T-cell (primary cell): ENCODE measurements at regions not wholly inside any gene's neighbourhood (a gene's known extent, or its start where the extent isn't known, plus 50 kb on each side); places are given as distances from the start of the nearest gene placed in this dataset.

Experiments
- ATAC-seq, 4 experiments: fragments of 200-7000 bp in 3 of 4; fragments of 150-1000 bp in 1 of 4; cut with Tn5 transposase; replicated peaks in 1 of 4; 1 replicate in 3 of 4; 2 replicates in 1 of 4; pipeline ENCODE4 v1.10.0; 2021; ENCODE audit warnings: moderate library complexity in 3 of 4, mild to moderate bottlenecking in 2 of 4, moderate number of reproducible peaks in 1 of 4
- CTCF ChIA-PET, 2 donors: fragments of 300-600 bp; sonication (Branson Sonifier 250); formaldehyde crosslinking; loops; one replicate each; lab custom pipeline; 2022; ENCODE audit warnings: antibody characterized with exemption in 2 of 2; lab: Charles Lee
- POLR2A ChIA-PET, 2 donors: fragments of 300-600 bp; sonication (Branson Sonifier 250); formaldehyde crosslinking; loops; one replicate each; lab custom pipeline; 2022; ENCODE audit warnings: antibody characterized with exemption in 2 of 2; lab: Charles Lee
- DNase-seq, 35 experiments: peaks; one replicate each; pipeline versions ENCODE4 v3.0.0 to v3.0.0-alpha.2; 2013 to 2023
- H3K27ac ChIP-seq: one replicate; pipeline ENCODE4 v1.5.1; 2013; ENCODE audit warnings: low read length
- H3K27me3 ChIP-seq, 2 experiments: replicated peaks in 1 of 2; 1 replicate in 1 of 2; 2 replicates in 1 of 2; pipeline versions ENCODE4 v1.6.1 to v1.7.0; 2013; ENCODE audit warnings: low read length in 1 of 2, mixed read lengths in 1 of 2; ENCODE audit not compliant: control insufficient read depth in 2 of 2, insufficient read depth in 2 of 2; ENCODE audit errors: extremely low read depth in 1 of 2
- H3K36me3 ChIP-seq, 2 donors: 1 replicate in 1 of 2; 2 replicates in 1 of 2; pipeline versions ENCODE4 v1.6.1 to v1.7.0; 2013; ENCODE audit warnings: low read length in 1 of 2; ENCODE audit not compliant: control insufficient read depth in 2 of 2, insufficient read depth in 1 of 2; ENCODE audit errors: extremely low read depth in 1 of 2
- H3K4me1 ChIP-seq, 2 experiments: 1 replicate in 1 of 2; 2 replicates in 1 of 2; pipeline versions ENCODE4 v1.6.1 to v1.7.0; 2013; ENCODE audit warnings: low read length in 2 of 2, mixed read lengths in 1 of 2; ENCODE audit not compliant: insufficient read depth in 2 of 2, control insufficient read depth in 1 of 2; ENCODE audit errors: extremely low read depth in 1 of 2
- H3K4me3 ChIP-seq, 2 donors: 1 replicate in 1 of 2; 2 replicates in 1 of 2; pipeline versions ENCODE4 v1.5.1 to v1.7.0; 2013; ENCODE audit warnings: mild to moderate bottlenecking in 2 of 2, low read length in 1 of 2, moderate library complexity in 1 of 2; ENCODE audit not compliant: control insufficient read depth in 1 of 2; ENCODE audit errors: extremely low read depth in 1 of 2
- H3K9me3 ChIP-seq: 2 replicates; pipeline ENCODE4 v1.7.0; 2013
- H3K27ac Mint-ChIP-seq, 2 donors: one replicate each; pipeline ENCODE4 v1.8.0; 2020 to 2021; ENCODE audit warnings: mild to moderate bottlenecking in 2 of 2, mixed read lengths in 2 of 2
- H3K27me3 Mint-ChIP-seq, 2 donors: one replicate each; pipeline ENCODE4 v1.8.0; 2021 to 2022; ENCODE audit warnings: mixed read lengths in 2 of 2
- H3K36me3 Mint-ChIP-seq: one replicate; pipeline ENCODE4 v1.8.0; 2021; ENCODE audit warnings: mixed read lengths
- H3K4me1 Mint-ChIP-seq, 3 donors: one replicate each; pipeline ENCODE4 v1.8.0; 2020 to 2022; ENCODE audit warnings: mixed read lengths in 3 of 3, mild to moderate bottlenecking in 1 of 3
- H3K4me3 Mint-ChIP-seq, 3 donors: one replicate each; pipeline ENCODE4 v1.8.0; 2020 to 2022; ENCODE audit warnings: mild to moderate bottlenecking in 3 of 3, mixed read lengths in 3 of 3, moderate library complexity in 3 of 3
- H3K9me3 Mint-ChIP-seq, 3 donors: one replicate each; pipeline ENCODE4 v1.8.0; 2020 to 2022; ENCODE audit warnings: mixed read lengths in 3 of 3
- WGBS: methylation state at CpG from one replicate; pipeline ENCODE4 v1.1.5; 2013; ENCODE audit warnings: missing lambda C conversion rate; ENCODE audit not compliant: insufficient coverage; 5-methylcytosine and 5-hydroxymethylcytosine counted together

DNA sequence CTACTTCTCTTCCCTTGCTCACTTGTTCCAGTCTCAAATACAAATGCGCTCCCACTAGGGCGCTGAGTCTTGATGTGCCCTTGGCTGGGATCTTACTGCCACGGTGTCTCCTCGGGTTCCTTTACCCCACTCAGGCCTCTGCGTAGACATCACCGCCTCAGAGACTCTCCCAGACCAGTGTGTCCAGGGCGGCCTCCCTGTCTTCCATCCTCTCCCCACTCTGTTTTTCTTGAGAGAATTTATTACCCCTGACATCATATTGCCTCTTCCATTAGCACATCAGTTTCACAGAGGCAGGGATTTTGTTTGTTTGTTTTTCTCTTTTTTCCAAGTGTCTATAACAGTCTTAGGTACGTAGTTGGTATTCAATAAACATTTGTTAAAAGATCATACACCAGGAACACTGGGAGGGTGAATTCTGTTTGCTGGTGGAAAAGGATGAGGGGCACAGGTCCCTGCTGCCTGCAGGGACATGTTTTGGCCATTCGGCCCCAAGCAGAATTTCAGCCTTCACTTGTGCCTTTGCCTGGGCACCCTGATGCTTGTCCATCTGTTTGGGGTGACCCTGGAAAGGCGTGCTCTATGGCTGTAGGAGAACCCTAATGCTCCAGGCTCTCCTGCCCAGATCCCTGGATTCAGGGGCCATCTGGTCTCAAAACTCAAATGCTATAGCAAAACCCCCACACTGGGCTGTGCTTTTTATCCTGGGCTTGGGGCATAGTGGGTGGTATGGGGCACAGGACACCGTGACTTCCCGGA lies 55.0 kb downstream of the RPL37A start:
- Mint-ChIP-seq H3K4me3 (no peak overlapping the region), H3K36me3 (no peaks in the 10 kb centered on the region), H3K27me3 (peaks cover 0 to 9% of the 10 kb centered on the region in 2 donors), H3K9me3 (no peaks in the 10 kb centered on the region), H3K27ac (no peak overlapping the region), H3K4me1 (peaks cover 0 to 6% (median 0%) of the 10 kb centered on the region in 3 donors)
- WGBS: 89% methylated on average over 8 of the region's 12 CpGs
- no peaks in the 10 kb centered on the region for H3K27me3 ChIP-seq
- peaks cover 0 to 23% of the 10 kb centered on the region in 2 experiments for H3K4me1 ChIP-seq
- CTCF ChIA-PET: no interaction called here
- no peak for DNase-seq
- no peak for ATAC-seq
- H3K27ac ChIP-seq: no peak overlapping the region
- H3K9me3 ChIP-seq: no peaks in the 10 kb centered on the region
- no peaks in the 10 kb centered on the region for H3K36me3 ChIP-seq
- POLR2A ChIA-PET: no interaction called here
- H3K4me3 ChIP-seq: no peak overlapping the region

DNA sequence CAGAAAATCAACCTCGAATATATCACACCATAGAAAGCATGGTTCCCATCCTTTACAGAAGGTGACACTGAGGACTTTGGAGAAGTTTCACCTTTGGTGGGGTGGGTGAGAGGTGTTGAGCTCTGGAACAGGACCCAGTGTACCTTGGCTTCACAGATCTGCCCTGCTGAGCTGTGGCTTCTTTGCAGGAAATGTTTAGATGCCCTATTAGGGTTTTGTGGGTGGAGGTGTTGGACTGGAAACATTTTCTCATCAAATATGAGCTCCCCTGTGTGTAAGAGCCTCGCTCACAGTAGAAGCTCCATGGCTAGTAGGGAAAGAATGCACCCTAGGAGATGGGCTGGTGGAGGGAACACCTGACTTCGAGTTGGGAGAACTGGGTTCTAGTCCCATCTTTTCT lies 55.6 kb downstream of the RPL37A start:
- H3K27ac Mint-ChIP-seq: no peak overlapping the region

DNA sequence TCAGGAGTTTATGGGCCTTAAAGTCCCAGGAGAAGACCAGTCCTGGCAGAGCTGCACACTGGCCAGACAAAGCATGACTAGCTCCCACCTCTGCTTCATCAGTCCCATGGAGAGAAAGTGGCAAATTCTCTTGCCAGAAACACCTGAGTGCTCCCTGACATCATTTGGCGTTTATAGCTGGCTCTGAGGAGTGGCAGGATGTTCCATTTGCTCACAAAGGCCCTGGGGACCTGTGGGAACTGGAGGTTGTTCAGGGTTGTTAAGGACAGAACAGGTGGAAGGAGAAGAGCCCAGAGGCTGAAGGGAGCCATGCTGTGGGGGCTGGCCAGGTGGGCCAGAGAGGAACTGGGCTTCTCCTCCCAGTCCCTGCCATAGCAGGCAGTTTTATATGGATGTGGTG lies 56.1 kb downstream of the RPL37A start:
- Histone ChIP-seq H3K4me1 (peaks cover 0 to 23% of the 10 kb centered on the region in 2 experiments), H3K27ac (peak overlapping the region; percentile 38), H3K36me3 (no peaks in the 10 kb centered on the region), H3K4me3 (no peak overlapping the region), H3K27me3 (no peaks in the 10 kb centered on the region), H3K9me3 (no peaks in the 10 kb centered on the region)
- ChIA-PET POLR2A (no interaction called here), CTCF (no interaction called here)
- no peak overlapping the region for H3K27ac Mint-ChIP-seq
- WGBS: 100% methylated on average over 1 of the region's 1 CpG
- no peaks in the 10 kb centered on the region for H3K9me3 Mint-ChIP-seq
- H3K4me3 Mint-ChIP-seq: no peak overlapping the region
- H3K36me3 Mint-ChIP-seq: no peaks in the 10 kb centered on the region
- peaks cover 0 to 6% (median 0%) of the 10 kb centered on the region in 3 donors for H3K4me1 Mint-ChIP-seq
- DNase-seq (no peak), ATAC-seq (no peak)
- H3K27me3 Mint-ChIP-seq: peaks cover 0 to 9% of the 10 kb centered on the region in 2 donors

More for the DNA sequence above, 55.6 kb downstream of the RPL37A start:
- Histone ChIP-seq H3K4me3 (no peak overlapping the region), H3K27ac (peak overlapping the region; percentile 38), H3K4me1 (peaks cover 0 to 23% of the 10 kb centered on the region in 2 experiments), H3K9me3 (no peaks in the 10 kb centered on the region), H3K27me3 (no peaks in the 10 kb centered on the region), H3K36me3 (no peaks in the 10 kb centered on the region)
- no CpG with 5 or more reads among the region's 3 CpGs for WGBS
- Mint-ChIP-seq H3K27me3 (peaks cover 0 to 9% of the 10 kb centered on the region in 2 donors), H3K4me1 (peaks cover 0 to 6% (median 0%) of the 10 kb centered on the region in 3 donors), H3K9me3 (no peaks in the 10 kb centered on the region), H3K36me3 (no peaks in the 10 kb centered on the region), H3K4me3 (no peak overlapping the region)
- DNase-seq: peak in 4 of 35 experiments; percentile 1 to 35 (median 4)
- ATAC-seq: peak in 2 of 4 experiments; percentile 23 to 46
- CTCF ChIA-PET: no interaction called here
- POLR2A ChIA-PET: no interaction called here

DNA sequence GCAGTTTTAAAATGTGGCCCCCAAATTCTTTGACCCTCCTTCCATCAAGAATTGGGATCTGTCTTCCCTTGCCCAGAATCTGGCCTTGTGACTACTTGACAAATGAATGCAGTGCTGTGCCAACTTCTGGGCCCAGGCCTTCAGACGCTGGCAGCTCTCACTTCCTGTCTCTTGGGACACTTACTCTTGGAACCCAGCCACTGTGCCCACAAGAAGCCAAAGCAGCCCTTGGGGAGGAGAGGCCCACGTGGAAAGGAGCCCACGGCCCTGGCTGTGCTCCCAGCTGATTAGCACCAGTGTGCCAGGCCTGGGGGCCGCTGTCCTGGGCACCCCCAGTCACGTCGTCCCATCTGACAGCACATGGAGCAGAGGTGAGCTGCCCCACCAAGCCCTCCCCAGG lies 56.6 kb downstream of the RPL37A start:
- no peak for ATAC-seq
- Mint-ChIP-seq H3K27ac (no peak overlapping the region), H3K4me1 (peaks cover 0 to 6% (median 0%) of the 10 kb centered on the region in 3 donors), H3K36me3 (no peaks in the 10 kb centered on the region), H3K27me3 (peaks cover 2 to 11% of the 10 kb centered on the region in 2 donors), H3K4me3 (no peak overlapping the region), H3K9me3 (no peaks in the 10 kb centered on the region)
- Histone ChIP-seq H3K9me3 (no peaks in the 10 kb centered on the region), H3K27me3 (no peaks in the 10 kb centered on the region), H3K4me1 (peaks cover 0 to 23% of the 10 kb centered on the region in 2 experiments), H3K27ac (no peak overlapping the region), H3K4me3 (no peak overlapping the region), H3K36me3 (no peaks in the 10 kb centered on the region)
- CTCF ChIA-PET: interaction anchor here in 1 of 2 donors (0.9 kb wide), 1 partner anchor 105 kb away, joined by 3 read pairs; no protein-coding TSS in a partner anchor
- POLR2A ChIA-PET: no interaction called here
- 61% methylated on average over 5 of the region's 6 CpGs for WGBS
- DNase-seq: no peak

DNA sequence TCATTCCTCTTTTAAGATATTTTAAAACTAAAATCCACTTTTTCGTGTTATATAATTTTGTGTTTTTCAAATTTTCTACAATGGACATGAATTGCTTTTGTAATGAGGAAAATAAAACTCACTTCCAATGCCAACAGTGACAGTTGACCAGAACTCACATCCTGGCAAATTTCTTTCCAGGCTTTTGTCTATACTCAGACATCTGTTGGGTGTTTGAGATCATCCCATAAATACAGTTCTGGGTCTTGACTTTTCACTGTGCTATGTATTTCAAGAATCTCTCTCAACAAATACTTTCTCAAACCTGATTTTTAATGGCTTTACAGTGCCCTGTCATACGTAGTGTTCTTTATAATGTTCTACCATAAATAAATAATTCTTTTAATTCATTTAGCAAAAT lies 57.6 kb downstream of the RPL37A start:
- Histone ChIP-seq H3K4me3 (no peak overlapping the region), H3K27ac (no peak overlapping the region), H3K4me1 (peaks cover 0 to 23% of the 10 kb centered on the region in 2 experiments), H3K9me3 (no peaks in the 10 kb centered on the region), H3K36me3 (no peaks in the 10 kb centered on the region), H3K27me3 (no peaks in the 10 kb centered on the region)
- Mint-ChIP-seq H3K9me3 (no peaks in the 10 kb centered on the region), H3K4me1 (peaks cover 0 to 6% (median 0%) of the 10 kb centered on the region in 3 donors), H3K4me3 (no peak overlapping the region), H3K27ac (no peak overlapping the region), H3K36me3 (no peaks in the 10 kb centered on the region), H3K27me3 (peaks cover 3 to 12% of the 10 kb centered on the region in 2 donors)
- ATAC-seq (no peak), DNase-seq (no peak)
- ChIA-PET POLR2A (no interaction called here), CTCF (interaction anchor here in 1 of 2 donors (0.9 kb wide), 1 partner anchor 104 kb away, joined by 3 read pairs; no protein-coding TSS in a partner anchor)
- no CpG with 5 or more reads among the region's 2 CpGs for WGBS

GRCh38 chr2:216557413-216557812 lies 58.8 kb downstream of the RPL37A start:
- Mint-ChIP-seq H3K27me3 (peaks cover 6 to 14% of the 10 kb centered on the region in 2 donors), H3K36me3 (no peaks in the 10 kb centered on the region), H3K4me1 (peaks cover 0 to 6% (median 0%) of the 10 kb centered on the region in 3 donors), H3K4me3 (no peak overlapping the region), H3K27ac (no peak overlapping the region), H3K9me3 (no peaks in the 10 kb centered on the region)
- H3K4me3 ChIP-seq: no peak overlapping the region
- CTCF ChIA-PET: no interaction called here
- no peak overlapping the region for H3K27ac ChIP-seq
- no peak for ATAC-seq
- no peak for DNase-seq
- H3K27me3 ChIP-seq: no peaks in the 10 kb centered on the region
- POLR2A ChIA-PET: no interaction called here
- 92% methylated on average over 6 of the region's 7 CpGs for WGBS
- no peaks in the 10 kb centered on the region for H3K36me3 ChIP-seq
- peaks cover 0 to 23% of the 10 kb centered on the region in 2 experiments for H3K4me1 ChIP-seq
- H3K9me3 ChIP-seq: no peaks in the 10 kb centered on the region
